ENCODE measurements at regions not wholly inside any gene's neighbourhood (a gene's known extent, or its start where the extent isn't known, plus 50 kb on each side); places are given as distances from the start of the nearest gene placed in this dataset.

DNA sequence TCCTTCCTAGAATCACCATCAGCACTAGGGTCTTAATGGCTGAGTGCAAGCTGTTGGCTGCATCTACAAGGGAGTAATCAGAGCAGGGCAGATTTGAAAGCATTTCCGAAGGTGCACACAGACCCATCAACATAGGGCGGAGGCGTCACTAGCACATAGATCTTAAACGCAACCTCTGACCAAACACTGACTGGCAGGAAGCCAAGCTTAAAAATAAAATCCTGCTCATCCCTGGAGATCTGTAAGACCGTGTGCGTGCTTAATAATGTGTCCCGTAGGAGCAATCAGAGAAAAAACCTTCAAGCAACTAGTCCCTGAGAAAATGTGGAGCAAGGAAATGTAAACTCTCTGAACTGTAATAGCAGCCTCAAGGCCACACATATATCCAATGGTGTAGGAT lies 470.5 kb downstream of the ETS1 start:
- Mint-ChIP-seq H3K4me1 (ENCODE audit: insufficient read depth, unreplicated experiment) (no peaks in the 10 kb centered on the region), H3K4me3 (ENCODE audit: unreplicated experiment) (no peak overlapping the region), H3K36me3 (ENCODE audit: insufficient read depth, unreplicated experiment) (no peaks in the 10 kb centered on the region), H3K27ac (ENCODE audit: low read depth, unreplicated experiment) (no peak overlapping the region), H3K27me3 (ENCODE audit: insufficient read depth, unreplicated experiment) (no peaks in the 10 kb centered on the region), H3K9me3 (ENCODE audit: unreplicated experiment) (no peaks in the 10 kb centered on the region)
- intact Hi-C loops (cut with micrococcal nuclease), result no loop called here
- no TSS peak for BruUV-seq (replicated peaks)
- ChIA-PET POLR2A (no interaction called here), CTCF (interaction anchor here (0.6 kb wide), 3 partner anchors 56 to 1765 kb away, joined by 3 to 4 read pairs (median 4); no protein-coding TSS in a partner anchor)
- TF ChIP-seq, protein P1, sequence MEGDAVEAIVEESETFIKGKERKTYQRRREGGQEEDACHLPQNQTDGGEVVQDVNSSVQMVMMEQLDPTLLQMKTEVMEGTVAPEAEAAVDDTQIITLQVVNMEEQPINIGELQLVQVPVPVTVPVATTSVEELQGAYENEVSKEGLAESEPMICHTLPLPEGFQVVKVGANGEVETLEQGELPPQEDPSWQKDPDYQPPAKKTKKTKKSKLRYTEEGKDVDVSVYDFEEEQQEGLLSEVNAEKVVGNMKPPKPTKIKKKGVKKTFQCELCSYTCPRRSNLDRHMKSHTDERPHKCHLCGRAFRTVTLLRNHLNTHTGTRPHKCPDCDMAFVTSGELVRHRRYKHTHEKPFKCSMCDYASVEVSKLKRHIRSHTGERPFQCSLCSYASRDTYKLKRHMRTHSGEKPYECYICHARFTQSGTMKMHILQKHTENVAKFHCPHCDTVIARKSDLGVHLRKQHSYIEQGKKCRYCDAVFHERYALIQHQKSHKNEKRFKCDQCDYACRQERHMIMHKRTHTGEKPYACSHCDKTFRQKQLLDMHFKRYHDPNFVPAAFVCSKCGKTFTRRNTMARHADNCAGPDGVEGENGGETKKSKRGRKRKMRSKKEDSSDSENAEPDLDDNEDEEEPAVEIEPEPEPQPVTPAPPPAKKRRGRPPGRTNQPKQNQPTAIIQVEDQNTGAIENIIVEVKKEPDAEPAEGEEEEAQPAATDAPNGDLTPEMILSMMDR (IDR thresholded peaks at IDR 0.05; ENCODE audit: unreplicated experiment), result no peak
- no peak for DNase-seq (ENCODE audit: unreplicated experiment)

DNA sequence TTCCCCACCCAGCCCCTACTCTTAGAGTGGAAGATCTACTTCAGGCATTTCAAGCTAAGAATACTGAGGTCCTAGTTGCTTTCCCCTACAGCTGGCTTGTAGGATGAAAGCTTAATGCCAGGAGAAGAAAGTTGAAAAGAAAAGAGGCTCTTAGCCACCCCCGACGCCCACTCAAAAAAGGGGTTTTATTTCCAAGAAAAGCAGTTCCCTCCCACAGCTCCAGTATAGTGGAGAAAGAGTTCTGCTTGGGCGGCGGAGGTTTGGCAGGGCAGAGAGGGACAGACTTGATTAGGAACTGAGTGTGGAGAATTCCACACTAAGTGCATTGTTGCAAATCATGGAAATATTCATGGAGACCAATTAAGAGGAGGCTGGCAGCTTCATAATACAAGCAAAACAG lies 470.9 kb downstream of the ETS1 start:
- POLR2A ChIA-PET, result no interaction called here
- Mint-ChIP-seq H3K36me3 (ENCODE audit: insufficient read depth, unreplicated experiment) (no peaks in the 10 kb centered on the region), H3K4me1 (ENCODE audit: insufficient read depth, unreplicated experiment) (no peaks in the 10 kb centered on the region), H3K4me3 (ENCODE audit: unreplicated experiment) (no peak overlapping the region), H3K9me3 (ENCODE audit: unreplicated experiment) (no peaks in the 10 kb centered on the region), H3K27ac (ENCODE audit: low read depth, unreplicated experiment) (no peak overlapping the region), H3K27me3 (ENCODE audit: insufficient read depth, unreplicated experiment) (no peaks in the 10 kb centered on the region)
- intact Hi-C loops (cut with micrococcal nuclease), result no loop called here
- no TSS peak for BruUV-seq (replicated peaks)
- CTCF ChIA-PET, result interaction anchor here (0.6 kb wide), 3 partner anchors 56 to 1764 kb away, joined by 3 to 4 read pairs (median 4); no protein-coding TSS in a partner anchor
- DNase-seq (ENCODE audit: unreplicated experiment), result no peak
- TF ChIP-seq, protein P1 (IDR thresholded peaks at IDR 0.05; ENCODE audit: unreplicated experiment), result no peak

DNA sequence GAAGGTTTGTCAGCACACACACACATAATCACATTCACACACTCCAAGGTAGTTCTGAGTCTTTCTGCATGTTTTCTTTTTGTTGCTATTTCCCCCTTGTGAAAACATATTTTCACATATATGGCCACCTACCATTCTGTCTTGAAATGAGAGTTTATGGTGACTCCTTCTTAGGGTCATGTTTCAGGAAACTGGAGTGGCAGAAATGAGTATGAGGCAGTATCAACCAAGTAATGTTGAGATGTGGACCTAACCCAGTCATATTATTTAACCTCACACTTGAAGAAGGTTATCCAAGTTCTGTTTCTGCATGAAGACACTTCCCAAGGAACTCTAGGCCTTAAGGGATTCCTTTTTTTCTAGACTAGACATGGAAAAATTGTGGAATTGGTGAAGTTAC lies 481.4 kb downstream of the ETS1 start:
- no peak for DNase-seq (ENCODE audit: unreplicated experiment)
- no peaks in the 10 kb centered on the region for H3K4me1 Mint-ChIP-seq (ENCODE audit: insufficient read depth, unreplicated experiment)
- H3K4me3 Mint-ChIP-seq (ENCODE audit: unreplicated experiment), result no peak overlapping the region
- no peaks in the 10 kb centered on the region for H3K27me3 Mint-ChIP-seq (ENCODE audit: insufficient read depth, unreplicated experiment)
- H3K36me3 Mint-ChIP-seq (ENCODE audit: insufficient read depth, unreplicated experiment), result no peaks in the 10 kb centered on the region
- no TSS peak for BruUV-seq (replicated peaks)
- peaks cover 24% of the 10 kb centered on the region for H3K9me3 Mint-ChIP-seq (ENCODE audit: unreplicated experiment)
- ChIA-PET CTCF (no interaction called here), POLR2A (no interaction called here)
- H3K27ac Mint-ChIP-seq (ENCODE audit: low read depth, unreplicated experiment), result no peak overlapping the region
- intact Hi-C loops (cut with micrococcal nuclease), result no loop called here
- TF ChIP-seq, protein P1 (IDR thresholded peaks at IDR 0.05; ENCODE audit: unreplicated experiment), result no peak

DNA sequence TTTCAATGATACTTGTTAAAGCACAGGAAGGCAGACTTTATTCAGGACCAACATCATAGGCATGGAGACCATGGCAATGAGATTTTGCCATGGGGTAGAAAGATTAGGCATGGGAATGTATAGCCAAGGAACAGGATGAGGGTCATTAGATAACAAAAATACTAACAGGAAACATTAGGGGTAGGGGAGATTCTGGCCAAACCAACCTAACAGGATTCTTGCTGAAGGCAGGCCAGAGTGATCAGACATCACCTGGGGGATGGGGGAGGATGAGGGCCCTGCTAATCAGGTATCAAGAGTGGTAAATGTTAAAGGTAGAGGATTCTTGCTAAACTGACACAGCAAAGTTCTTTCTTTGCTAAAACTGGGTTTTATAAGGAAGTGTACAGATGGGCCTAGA lies 481.8 kb downstream of the ETS1 start:
- DNase-seq (ENCODE audit: unreplicated experiment), result no peak
- intact Hi-C loops (cut with micrococcal nuclease), result no loop called here
- no TSS peak for BruUV-seq (replicated peaks)
- no peak overlapping the region for H3K4me3 Mint-ChIP-seq (ENCODE audit: unreplicated experiment)
- peaks cover 26% of the 10 kb centered on the region for H3K9me3 Mint-ChIP-seq (ENCODE audit: unreplicated experiment)
- CTCF ChIA-PET, result no interaction called here
- POLR2A ChIA-PET, result no interaction called here
- TF ChIP-seq, protein P1 (IDR thresholded peaks at IDR 0.05; ENCODE audit: unreplicated experiment), result no peak
- peaks cover under 1% of the 10 kb centered on the region for H3K4me1 Mint-ChIP-seq (ENCODE audit: insufficient read depth, unreplicated experiment)
- no peaks in the 10 kb centered on the region for H3K27me3 Mint-ChIP-seq (ENCODE audit: insufficient read depth, unreplicated experiment)
- H3K36me3 Mint-ChIP-seq (ENCODE audit: insufficient read depth, unreplicated experiment), result no peaks in the 10 kb centered on the region
- H3K27ac Mint-ChIP-seq (ENCODE audit: low read depth, unreplicated experiment), result no peak overlapping the region

Data from MCF 10A (cell line).